WTC11 (cell line): ENCODE measurements at regions not wholly inside any gene's neighbourhood (a gene's known extent, or its start where the extent isn't known, plus 50 kb on each side); places are given as distances from the start of the nearest gene placed in this dataset.

Source experiments
- CBFB ChIP-seq: sonication (generic); formaldehyde crosslinking; IDR thresholded peaks from 2 replicates; pipeline ENCODE4 v1.8.1; 2022; ENCODE audit warnings: mild to moderate bottlenecking, low read depth, missing genetic modification reagents
- FOXK1 ChIP-seq: sonication (generic); formaldehyde crosslinking; IDR thresholded peaks from 2 replicates; pipeline ENCODE4 v1.8.0; 2022; ENCODE audit warnings: mild to moderate bottlenecking, moderate library complexity, missing genetic modification reagents
- NFYB ChIP-seq: sonication (generic); formaldehyde crosslinking; conservative IDR thresholded peaks from 2 replicates; pipeline ENCODE4 v1.8.0; 2022; ENCODE audit warnings: low read depth, missing genetic modification reagents
- TEAD4 ChIP-seq: sonication (generic); formaldehyde crosslinking; IDR thresholded peaks from 2 replicates; pipeline ENCODE4 v1.8.0; 2022; ENCODE audit warnings: mild to moderate bottlenecking, missing genetic modification reagents
- TF ChIP-seq, protein P1 (sequence below): fragments of 250-450 bp; sonication (Bioruptor Pico); IDR thresholded peaks from 2 replicates; pipeline ENCODE4 v2.1.2; 2022; ENCODE audit warnings: mild to moderate bottlenecking, moderate library complexity
- TF ChIP-seq, protein P2 (sequence below): fragments of 200-600 bp; IDR thresholded peaks from 2 replicates; pipeline ENCODE4 v1.8.0; 2022; ENCODE audit warnings: antibody characterized with exemption
- TF ChIP-seq, protein P3 (sequence below): sonication (generic); formaldehyde crosslinking; IDR thresholded peaks from 2 replicates; pipeline ENCODE4 v1.8.1; 2022; ENCODE audit warnings: low read depth, mild to moderate bottlenecking, moderate library complexity, missing genetic modification reagents, borderline replicate concordance

DNA sequence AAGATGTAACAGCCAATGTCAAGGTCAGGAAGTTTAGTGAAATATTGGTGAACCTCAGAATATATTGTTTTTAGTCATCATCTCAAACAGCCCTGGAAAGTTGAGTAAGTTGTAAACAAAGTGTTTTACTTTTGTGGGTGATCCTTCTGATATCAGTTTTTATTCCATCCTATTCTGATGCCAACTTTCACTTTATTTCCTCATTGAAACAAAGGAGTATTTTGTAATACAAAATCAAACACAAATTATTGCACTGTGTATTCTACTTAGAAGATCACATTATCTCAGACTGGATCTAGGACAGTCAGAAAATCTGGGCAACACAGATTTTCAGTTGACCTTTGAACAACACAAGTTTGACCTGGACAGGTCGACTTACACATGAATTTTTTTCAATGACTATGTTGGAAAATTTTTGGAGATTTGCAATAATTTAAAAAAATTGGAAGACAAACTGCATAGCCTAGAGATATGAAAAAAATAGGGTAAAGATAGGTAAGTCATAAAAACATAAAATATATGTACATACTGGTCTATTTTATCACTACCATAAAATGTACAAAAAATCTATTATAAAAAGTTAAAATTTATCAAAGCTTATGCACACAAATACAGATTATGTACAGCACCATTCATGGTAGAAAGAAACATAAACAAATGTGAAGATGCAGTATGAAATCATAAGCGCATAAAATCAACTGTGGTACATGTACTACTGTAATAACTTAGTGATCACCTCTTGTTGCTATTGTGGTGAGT lies 709.1 kb upstream of the FAM241A start:
- TF ChIP-seq NFYB (CRISPR knock-in tag): no peak
- TF ChIP-seq, protein P1, sequence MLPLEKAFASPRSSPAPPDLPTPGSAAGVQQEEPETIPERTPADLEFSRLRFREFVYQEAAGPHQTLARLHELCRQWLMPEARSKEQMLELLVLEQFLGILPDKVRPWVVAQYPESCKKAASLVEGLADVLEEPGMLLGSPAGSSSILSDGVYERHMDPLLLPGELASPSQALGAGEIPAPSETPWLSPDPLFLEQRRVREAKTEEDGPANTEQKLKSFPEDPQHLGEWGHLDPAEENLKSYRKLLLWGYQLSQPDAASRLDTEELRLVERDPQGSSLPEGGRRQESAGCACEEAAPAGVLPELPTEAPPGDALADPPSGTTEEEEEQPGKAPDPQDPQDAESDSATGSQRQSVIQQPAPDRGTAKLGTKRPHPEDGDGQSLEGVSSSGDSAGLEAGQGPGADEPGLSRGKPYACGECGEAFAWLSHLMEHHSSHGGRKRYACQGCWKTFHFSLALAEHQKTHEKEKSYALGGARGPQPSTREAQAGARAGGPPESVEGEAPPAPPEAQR: no peak
- TF ChIP-seq, protein P2, sequence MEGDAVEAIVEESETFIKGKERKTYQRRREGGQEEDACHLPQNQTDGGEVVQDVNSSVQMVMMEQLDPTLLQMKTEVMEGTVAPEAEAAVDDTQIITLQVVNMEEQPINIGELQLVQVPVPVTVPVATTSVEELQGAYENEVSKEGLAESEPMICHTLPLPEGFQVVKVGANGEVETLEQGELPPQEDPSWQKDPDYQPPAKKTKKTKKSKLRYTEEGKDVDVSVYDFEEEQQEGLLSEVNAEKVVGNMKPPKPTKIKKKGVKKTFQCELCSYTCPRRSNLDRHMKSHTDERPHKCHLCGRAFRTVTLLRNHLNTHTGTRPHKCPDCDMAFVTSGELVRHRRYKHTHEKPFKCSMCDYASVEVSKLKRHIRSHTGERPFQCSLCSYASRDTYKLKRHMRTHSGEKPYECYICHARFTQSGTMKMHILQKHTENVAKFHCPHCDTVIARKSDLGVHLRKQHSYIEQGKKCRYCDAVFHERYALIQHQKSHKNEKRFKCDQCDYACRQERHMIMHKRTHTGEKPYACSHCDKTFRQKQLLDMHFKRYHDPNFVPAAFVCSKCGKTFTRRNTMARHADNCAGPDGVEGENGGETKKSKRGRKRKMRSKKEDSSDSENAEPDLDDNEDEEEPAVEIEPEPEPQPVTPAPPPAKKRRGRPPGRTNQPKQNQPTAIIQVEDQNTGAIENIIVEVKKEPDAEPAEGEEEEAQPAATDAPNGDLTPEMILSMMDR: no peak
- TF ChIP-seq CBFB (CRISPR knock-in tag): no peak
- TF ChIP-seq, protein P3, sequence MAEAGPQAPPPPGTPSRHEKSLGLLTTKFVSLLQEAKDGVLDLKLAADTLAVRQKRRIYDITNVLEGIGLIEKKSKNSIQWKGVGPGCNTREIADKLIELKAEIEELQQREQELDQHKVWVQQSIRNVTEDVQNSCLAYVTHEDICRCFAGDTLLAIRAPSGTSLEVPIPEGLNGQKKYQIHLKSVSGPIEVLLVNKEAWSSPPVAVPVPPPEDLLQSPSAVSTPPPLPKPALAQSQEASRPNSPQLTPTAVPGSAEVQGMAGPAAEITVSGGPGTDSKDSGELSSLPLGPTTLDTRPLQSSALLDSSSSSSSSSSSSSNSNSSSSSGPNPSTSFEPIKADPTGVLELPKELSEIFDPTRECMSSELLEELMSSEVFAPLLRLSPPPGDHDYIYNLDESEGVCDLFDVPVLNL (CRISPR knock-in tag): no peak
- no peak for TF ChIP-seq TEAD4 (CRISPR knock-in tag)
- no peak for TF ChIP-seq FOXK1
